NCI-H1930 (cell line): ENCODE measurements at regions not wholly inside any gene's neighbourhood (a gene's known extent, or its start where the extent isn't known, plus 50 kb on each side); places are given as distances from the start of the nearest gene placed in this dataset.
A peak's percentile ranks its signal among the peaks of the same experiment; 100 is the strongest.

Source experiments
- DNase-seq, 2 experiments: peaks; one replicate each; lab custom pipeline; 2025; lab: John Stamatoyannopoulos, UW

DNA sequence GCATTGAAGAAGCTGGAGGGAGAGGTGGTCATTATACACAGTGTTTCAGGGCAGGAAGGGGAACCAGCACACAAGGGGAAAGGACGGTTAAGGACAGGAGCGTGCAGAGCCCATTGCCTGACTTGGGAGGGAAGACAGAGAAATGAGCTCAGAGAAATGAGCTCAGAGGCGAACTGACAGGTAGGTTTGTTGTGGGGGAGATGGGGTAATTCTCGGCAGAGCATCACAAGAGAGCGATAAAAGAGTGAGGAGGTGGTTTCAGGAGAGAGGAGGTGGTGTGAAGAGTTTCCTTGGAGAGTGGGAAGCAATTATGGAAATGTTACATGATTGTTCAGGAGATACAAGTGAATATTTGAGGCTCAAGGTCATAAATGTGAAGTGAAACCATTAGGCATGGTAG is 61.0 kb downstream of the MRGPRX1 start:
- no peak for DNase-seq

DNA sequence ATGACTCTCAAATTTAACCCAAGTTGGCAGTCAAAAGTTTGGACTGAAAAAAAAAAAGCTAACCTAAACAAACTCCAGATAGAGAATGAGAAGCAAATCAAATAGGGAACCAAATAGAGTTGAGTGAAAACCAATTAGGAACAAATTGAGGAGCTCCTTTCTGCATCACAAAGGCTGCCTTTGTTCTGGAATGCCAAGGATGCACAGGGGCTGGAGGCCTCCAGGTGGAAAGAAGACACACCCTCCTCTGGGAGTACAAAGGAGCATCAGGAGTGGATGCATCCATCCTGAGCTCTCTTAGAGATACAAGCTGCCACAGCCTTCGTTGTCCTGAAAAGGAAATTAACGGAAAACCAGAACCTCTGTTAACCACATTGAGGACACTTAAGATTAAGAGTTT is 73.3 kb downstream of the MRGPRX1 start:
- no peak for DNase-seq

DNA sequence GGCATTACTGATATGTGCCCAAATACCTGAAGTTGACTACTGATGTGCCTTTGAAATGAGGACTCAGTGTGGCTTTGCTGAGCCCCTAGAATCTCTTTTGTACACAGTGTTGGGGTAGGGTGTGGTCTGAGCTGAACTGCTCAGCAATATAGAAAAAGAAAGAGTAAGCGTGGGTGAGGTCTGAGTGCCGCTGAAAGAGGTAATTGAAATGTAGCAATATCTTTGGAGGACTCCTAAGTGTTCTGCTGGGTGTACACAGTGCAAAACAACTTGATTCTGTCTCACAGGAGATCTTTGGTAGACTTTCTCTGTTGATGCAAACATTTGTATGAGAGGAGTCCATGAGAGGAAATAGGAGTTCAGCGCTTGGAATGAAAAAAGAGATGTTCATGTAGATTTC is 73.7 kb upstream of the PTPN5 start:
- no peak for DNase-seq

DNA sequence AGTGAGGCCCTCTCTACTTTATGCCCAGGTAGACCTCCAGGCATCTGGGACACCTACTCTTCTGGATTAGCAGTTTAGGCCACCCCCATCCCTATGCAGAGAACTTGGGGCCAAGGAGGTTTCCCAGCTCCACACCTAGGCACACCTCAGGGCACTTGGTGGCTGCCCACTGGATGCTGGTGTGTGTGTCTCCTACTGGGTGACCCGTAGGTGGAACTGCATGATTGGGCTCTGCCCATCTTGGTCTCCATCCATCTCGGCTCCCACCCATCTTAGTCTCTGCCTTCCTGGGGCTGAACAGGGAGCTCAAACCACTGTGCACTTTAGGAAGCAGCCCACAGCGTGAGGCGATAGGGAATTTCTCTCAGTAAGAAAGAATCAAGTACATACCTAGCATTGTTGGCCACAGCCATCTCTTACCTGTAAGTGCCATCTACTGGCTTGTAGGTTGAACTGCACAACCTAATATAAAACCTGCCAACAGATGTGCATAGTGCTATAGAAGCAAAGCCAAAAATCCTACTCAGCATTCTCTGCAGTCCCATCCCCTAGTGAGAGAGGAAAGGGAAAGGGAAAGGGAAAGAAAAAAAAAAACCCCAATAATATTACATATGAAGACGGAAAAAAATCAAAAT is 61.6 kb upstream of the PTPN5 start:
- DNase-seq, result peak in 1 of 2 experiments; percentile 6

DNA sequence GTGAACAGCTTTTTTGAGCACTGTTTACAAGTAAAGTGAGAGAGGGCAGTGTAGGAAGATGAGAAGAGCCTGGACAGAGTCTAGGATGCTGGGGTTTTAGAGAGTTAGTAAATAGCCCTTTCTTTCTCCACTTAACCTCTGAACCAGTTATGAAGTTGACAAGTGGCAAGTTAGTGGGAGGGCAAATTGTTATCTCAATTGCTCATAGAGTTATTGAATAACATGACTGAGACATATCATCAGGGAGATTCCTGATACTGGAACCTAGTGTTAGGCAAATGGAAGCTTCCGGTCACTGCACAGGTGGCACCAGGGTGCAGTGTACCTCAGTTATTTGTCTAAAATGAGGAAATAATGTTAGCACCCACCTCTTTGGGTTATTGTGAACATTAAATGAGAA is 57.8 kb upstream of the PTPN5 start:
- no peak for DNase-seq

DNA sequence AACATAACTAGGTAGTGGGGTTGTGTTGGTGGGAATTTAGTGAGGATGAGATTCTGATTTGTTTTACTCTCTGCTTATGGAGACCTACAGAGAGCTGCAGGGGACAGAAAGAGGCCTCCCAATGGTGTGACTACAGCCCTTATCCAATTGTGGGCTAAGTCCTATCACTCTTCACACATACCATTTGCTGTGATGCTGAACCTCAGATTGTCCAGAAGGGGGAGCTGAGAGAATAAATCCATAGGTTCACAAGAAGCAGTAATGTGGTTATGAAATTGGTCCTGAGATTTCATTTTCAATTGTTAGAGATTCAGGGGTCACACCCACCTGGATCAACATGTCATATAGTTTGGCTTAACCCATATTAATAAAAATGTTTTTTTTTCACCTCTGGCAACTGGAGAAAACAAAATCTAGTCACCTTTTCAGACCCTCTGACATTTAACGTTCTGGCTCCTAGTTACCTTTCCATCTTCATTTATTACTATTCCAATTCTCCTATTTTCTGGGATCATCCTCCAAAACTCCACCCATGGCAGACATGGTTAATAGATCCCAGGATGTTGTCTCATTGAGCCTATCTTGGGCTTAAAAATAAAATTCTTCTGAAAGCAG is 53.3 kb upstream of the PTPN5 start:
- peak; percentile 15 to 38 for DNase-seq
